Calu3 (cell line): ENCODE measurements at regions not wholly inside any gene's neighbourhood (a gene's known extent, or its start where the extent isn't known, plus 50 kb on each side); places are given as distances from the start of the nearest gene placed in this dataset.
"Not testable (repeated sequence)": the region's sequence is repeated elsewhere in the genome, so short reads cannot be mapped to it uniquely, and the experiment has no call there.

Experiments used
- BruUV-seq: library from RNA; stranded (reverse); fragments of 400-500 nt; replicated peaks from 2 replicates; lab custom pipeline; 2021; lab: Mats Ljungman, UMichigan
- CTCF ChIA-PET: fragments of 300-600 bp; sonication (Branson Sonifier 250); formaldehyde crosslinking; loops from one replicate; lab custom pipeline; 2022; ENCODE audit warnings: antibody characterized with exemption; lab: Charles Lee
- DNase-seq: peaks from one replicate; pipeline ENCODE4 v3.0.0; 2022
- H3K27ac Mint-ChIP-seq: one replicate; pipeline ENCODE4 v1.8.0; 2022; ENCODE audit warnings: mixed read lengths; ENCODE audit not compliant: unreplicated experiment
- H3K27me3 Mint-ChIP-seq: one replicate; pipeline ENCODE4 v1.8.0; 2022; ENCODE audit warnings: mixed read lengths; ENCODE audit not compliant: unreplicated experiment
- H3K36me3 Mint-ChIP-seq: one replicate; pipeline ENCODE4 v1.8.0; 2022; ENCODE audit warnings: mild to moderate bottlenecking, moderate library complexity, mixed read lengths; ENCODE audit not compliant: insufficient read depth, unreplicated experiment
- H3K4me1 Mint-ChIP-seq: one replicate; pipeline ENCODE4 v1.8.0; 2022; ENCODE audit warnings: mild to moderate bottlenecking, low read depth, mixed read lengths; ENCODE audit not compliant: unreplicated experiment
- H3K4me3 Mint-ChIP-seq: one replicate; pipeline ENCODE4 v1.8.0; 2022; ENCODE audit warnings: mild to moderate bottlenecking, low read depth, moderate library complexity, mixed read lengths; ENCODE audit not compliant: unreplicated experiment
- H3K9me3 Mint-ChIP-seq: one replicate; pipeline ENCODE4 v1.8.0; 2022; ENCODE audit warnings: low read depth, mixed read lengths; ENCODE audit not compliant: unreplicated experiment
- intact Hi-C: fragments of 100-400 bp; cut with micrococcal nuclease; formaldehyde crosslinking; loops from one replicate; pipeline ENCODE4 v1.10.0; 2022; ENCODE audit not compliant: unreplicated experiment
- TF ChIP-seq, protein P1 (sequence below): fragments of 200-600 bp; IDR thresholded peaks from one replicate; pipeline ENCODE4 v1.8.0; 2022; ENCODE audit warnings: antibody characterized with exemption; ENCODE audit not compliant: unreplicated experiment

- intact Hi-C loops = no loop called here
- H3K36me3 Mint-ChIP-seq = no peaks in the 10 kb centered on the region
- H3K4me1 Mint-ChIP-seq = no peaks in the 10 kb centered on the region
- no TSS peak for BruUV-seq
- H3K27ac Mint-ChIP-seq = no peak overlapping the region
- CTCF ChIA-PET = no interaction called here
- no peak overlapping the region for H3K4me3 Mint-ChIP-seq
- no peak for DNase-seq
- TF ChIP-seq, protein P1, sequence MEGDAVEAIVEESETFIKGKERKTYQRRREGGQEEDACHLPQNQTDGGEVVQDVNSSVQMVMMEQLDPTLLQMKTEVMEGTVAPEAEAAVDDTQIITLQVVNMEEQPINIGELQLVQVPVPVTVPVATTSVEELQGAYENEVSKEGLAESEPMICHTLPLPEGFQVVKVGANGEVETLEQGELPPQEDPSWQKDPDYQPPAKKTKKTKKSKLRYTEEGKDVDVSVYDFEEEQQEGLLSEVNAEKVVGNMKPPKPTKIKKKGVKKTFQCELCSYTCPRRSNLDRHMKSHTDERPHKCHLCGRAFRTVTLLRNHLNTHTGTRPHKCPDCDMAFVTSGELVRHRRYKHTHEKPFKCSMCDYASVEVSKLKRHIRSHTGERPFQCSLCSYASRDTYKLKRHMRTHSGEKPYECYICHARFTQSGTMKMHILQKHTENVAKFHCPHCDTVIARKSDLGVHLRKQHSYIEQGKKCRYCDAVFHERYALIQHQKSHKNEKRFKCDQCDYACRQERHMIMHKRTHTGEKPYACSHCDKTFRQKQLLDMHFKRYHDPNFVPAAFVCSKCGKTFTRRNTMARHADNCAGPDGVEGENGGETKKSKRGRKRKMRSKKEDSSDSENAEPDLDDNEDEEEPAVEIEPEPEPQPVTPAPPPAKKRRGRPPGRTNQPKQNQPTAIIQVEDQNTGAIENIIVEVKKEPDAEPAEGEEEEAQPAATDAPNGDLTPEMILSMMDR = no peak
- H3K27me3 Mint-ChIP-seq = no peaks in the 10 kb centered on the region
- H3K9me3 Mint-ChIP-seq = peaks cover 5% of the 10 kb centered on the region
Observed at GRCh38 chrX:22859642-22860041, 140.1 kb upstream of the DDX53 start.

- CTCF ChIA-PET, DNase-seq: not testable (repeated sequence)
- H3K9me3 Mint-ChIP-seq = peaks cover 22% of the 10 kb centered on the region
Observed at GRCh38 chrX:22866801-22867200, 133.0 kb upstream of the DDX53 start.

DNA sequence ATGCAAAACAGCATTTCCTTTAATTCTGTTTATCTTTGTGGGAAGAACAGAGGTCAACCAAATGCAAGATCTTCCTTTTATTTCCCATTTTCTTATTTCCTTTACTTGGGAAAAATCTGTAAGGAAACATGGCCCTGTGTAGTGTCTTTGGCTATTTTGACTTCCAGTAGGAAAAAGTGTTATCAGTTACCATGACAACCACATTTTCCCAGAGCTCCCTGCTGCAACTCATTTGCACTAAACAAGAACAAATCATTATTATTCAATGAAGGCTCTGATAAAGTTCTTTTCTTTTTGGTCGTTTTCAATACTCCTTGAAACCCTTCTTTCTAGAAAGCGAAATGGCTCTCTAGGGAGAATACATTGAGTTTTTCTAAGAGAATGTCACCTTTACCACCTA, 117.2 kb upstream of the DDX53 start:
- H3K27ac Mint-ChIP-seq = no peak overlapping the region
- no peak overlapping the region for H3K4me3 Mint-ChIP-seq
- no TSS peak for BruUV-seq
- CTCF ChIA-PET = no interaction called here
- no peaks in the 10 kb centered on the region for H3K36me3 Mint-ChIP-seq
- no peaks in the 10 kb centered on the region for H3K4me1 Mint-ChIP-seq
- intact Hi-C loops = no loop called here
- TF ChIP-seq, protein P1 = no peak
- H3K9me3 Mint-ChIP-seq = peaks cover 14% of the 10 kb centered on the region
- no peaks in the 10 kb centered on the region for H3K27me3 Mint-ChIP-seq
- DNase-seq = no peak

More at GRCh38 chrX:22866801-22867200, 133.0 kb upstream of the DDX53 start:
- H3K36me3 Mint-ChIP-seq, H3K4me3 Mint-ChIP-seq, intact Hi-C loops, BruUV-seq, H3K27ac Mint-ChIP-seq, H3K27me3 Mint-ChIP-seq, H3K4me1 Mint-ChIP-seq: not testable (repeated sequence)

DNA sequence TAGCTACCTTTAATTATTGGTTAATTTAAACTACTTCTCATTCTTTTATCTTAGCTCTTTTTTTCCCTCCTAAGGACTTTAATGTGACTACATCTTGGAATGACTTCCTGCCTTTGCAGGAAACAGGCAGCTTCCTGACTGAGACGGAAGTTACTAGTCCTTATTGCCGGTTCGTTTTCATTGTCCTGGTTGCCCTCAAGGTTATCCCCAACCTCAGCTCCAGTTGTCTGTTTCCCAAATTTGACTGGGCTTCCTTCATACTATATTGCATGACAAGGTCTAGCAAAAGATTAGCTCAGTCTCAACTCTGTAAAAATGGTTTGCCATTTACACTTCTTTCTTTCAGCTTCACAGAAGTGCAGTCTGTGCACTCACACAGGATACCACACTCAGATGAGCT, 109.9 kb upstream of the DDX53 start:
- no peaks in the 10 kb centered on the region for H3K4me1 Mint-ChIP-seq
- BruUV-seq = no TSS peak
- intact Hi-C loops = no loop called here
- CTCF ChIA-PET = no interaction called here
- peaks cover 2% of the 10 kb centered on the region for H3K9me3 Mint-ChIP-seq
- H3K27me3 Mint-ChIP-seq = no peaks in the 10 kb centered on the region
- TF ChIP-seq, protein P1 = no peak
- H3K4me3 Mint-ChIP-seq = no peak overlapping the region
- H3K27ac Mint-ChIP-seq = no peak overlapping the region
- no peaks in the 10 kb centered on the region for H3K36me3 Mint-ChIP-seq
- no peak for DNase-seq

DNA sequence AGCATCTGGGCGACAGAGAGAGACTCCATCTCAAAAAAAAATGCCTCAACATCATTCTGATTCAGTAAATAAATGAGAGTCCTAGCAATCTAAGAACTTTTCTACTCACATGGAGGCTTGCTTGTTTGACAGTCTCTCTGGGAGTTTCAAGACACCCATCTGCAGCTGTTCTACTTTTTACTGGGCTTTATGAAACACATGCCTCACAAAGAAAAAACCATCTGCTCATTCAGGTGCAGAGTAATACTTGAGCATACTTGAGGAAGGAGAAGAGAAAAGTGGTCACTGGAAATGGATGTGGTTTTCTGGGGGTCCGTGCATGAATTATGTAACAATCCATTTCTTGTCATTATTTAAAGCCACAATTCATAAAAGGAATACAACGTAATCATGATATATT, 87.1 kb upstream of the DDX53 start:
- no TSS peak for BruUV-seq
- H3K4me1 Mint-ChIP-seq = no peaks in the 10 kb centered on the region
- CTCF ChIA-PET = no interaction called here
- DNase-seq = no peak
- intact Hi-C loops = no loop called here
- H3K27ac Mint-ChIP-seq = no peak overlapping the region
- H3K4me3 Mint-ChIP-seq = no peak overlapping the region
- TF ChIP-seq, protein P1 = no peak
- H3K27me3 Mint-ChIP-seq = no peaks in the 10 kb centered on the region
- no peaks in the 10 kb centered on the region for H3K9me3 Mint-ChIP-seq
- H3K36me3 Mint-ChIP-seq = no peaks in the 10 kb centered on the region
